ENCODE measurements at regions not wholly inside any gene's neighbourhood (a gene's known extent, or its start where the extent isn't known, plus 50 kb on each side); places are given as distances from the start of the nearest gene placed in this dataset.

- 0% methylated on average over 3 of the region's 3 CpGs for WGBS (ENCODE audit: low lambda C conversion rate)
- intact Hi-C loops (cut with micrococcal nuclease; ENCODE audit: unreplicated experiment) = no loop called here
- FAIRE-seq = no peak
These were observed 53.2 kb upstream of the PKP2 start for GRCh38 chr12:32949815-32950214.

More at GRCh38 chr12:32949815-32950214, 53.2 kb upstream of the PKP2 start:
- Histone ChIP-seq H4K20me1 (ENCODE audit: insufficient read depth, low read length) (no peaks in the 10 kb centered on the region), H3K4me1 (ENCODE audit: insufficient read depth, low read length) (no peaks in the 10 kb centered on the region), H3K27me3 (ENCODE audit: control insufficient read depth in 1 of 2, insufficient read depth in 2 of 2, low read length in 2 of 2) (no peaks in the 10 kb centered on the region), H3K27ac (ENCODE audit: extremely low read length, insufficient read depth, low read length) (no peak overlapping the region), H3K79me2 (ENCODE audit: insufficient read depth, low read length) (no peaks in the 10 kb centered on the region), H3K4me2 (ENCODE audit: low read depth, low read length) (no peak overlapping the region), H2AFZ (ENCODE audit: low read length) (no peak overlapping the region), H3K9me3 (ENCODE audit: low read length) (no peaks in the 10 kb centered on the region), H3K36me3 (replicated peaks in 1 of 2; ENCODE audit: control insufficient read depth in 1 of 2, insufficient read depth in 2 of 2, low read length in 2 of 2) (no peaks in the 10 kb centered on the region), H3K9ac (ENCODE audit: insufficient read depth, low read depth, low read length) (no peak overlapping the region), H3K4me3 (replicated peaks in 1 of 3; ENCODE audit: insufficient read depth in 1 of 3, low read depth in 2 of 3, low read length in 3 of 3) (no peak overlapping the region)
- DNase-seq (ENCODE audit: low spot score) (no peak), ATAC-seq (no peak)
- ChIA-PET CTCF (ENCODE audit: low intra/inter-chr PET ratio, low total read pairs) (no interaction called here), POLR2A (no interaction called here)
- BruUV-seq (replicated peaks) = no TSS peak
- in situ Hi-C loops (cut with HindIII; ENCODE audit: extremely low pct_ligation_motif_present, low pct_unique_long_range_greater_than_20kb) = loop anchor here (25.0 kb wide), 2 partner anchors 1062 to 1262 kb away; partner anchors contain the start of gene ALG10
- TF ChIP-seq ZNF232 (CRISPR knock-in tag; IDR thresholded peaks at IDR 0.05; ENCODE audit: borderline replicate concordance) (no peak), ZNF337 (CRISPR knock-in tag; IDR thresholded peaks at IDR 0.05; ENCODE audit: borderline replicate concordance, low read depth) (no peak), FOXJ3 (CRISPR knock-in tag; IDR thresholded peaks at IDR 0.05; ENCODE audit: borderline replicate concordance) (no peak), ZNF3 (CRISPR knock-in tag; IDR thresholded peaks at IDR 0.05) (no peak), GABPB1 (CRISPR knock-in tag; IDR thresholded peaks at IDR 0.05) (no peak), KLF12 (CRISPR knock-in tag; IDR thresholded peaks at IDR 0.05; ENCODE audit: borderline replicate concordance) (no peak), HNRNPL (IDR thresholded peaks at IDR 0.05; ENCODE audit: low read depth, low read length) (no peak), ELF1 (CRISPR knock-in tag; IDR thresholded peaks at IDR 0.05) (no peak), ZNF205 (CRISPR knock-in tag; IDR thresholded peaks at IDR 0.05) (no peak), ZNF354B (CRISPR knock-in tag; IDR thresholded peaks at IDR 0.05) (no peak), ETS1 (CRISPR knock-in tag; IDR thresholded peaks at IDR 0.05) (no peak), PAX8 (CRISPR knock-in tag; IDR thresholded peaks at IDR 0.05; ENCODE audit: borderline replicate concordance) (no peak), SMARCC2 (IDR thresholded peaks at IDR 0.05) (no peak), EEA1 (CRISPR knock-in tag; IDR thresholded peaks at IDR 0.05; ENCODE audit: borderline replicate concordance) (no peak), KDM4B (CRISPR knock-in tag; IDR thresholded peaks at IDR 0.05) (no peak), STAG1 (CRISPR knock-in tag; IDR thresholded peaks at IDR 0.05) (no peak), MXI1 (IDR thresholded peaks at IDR 0.05; ENCODE audit: borderline replicate concordance, low read depth, low read length) (no peak), DMTF1 (CRISPR knock-in tag; IDR thresholded peaks at IDR 0.05) (no peak)
- TF ChIP-seq, protein P1, sequence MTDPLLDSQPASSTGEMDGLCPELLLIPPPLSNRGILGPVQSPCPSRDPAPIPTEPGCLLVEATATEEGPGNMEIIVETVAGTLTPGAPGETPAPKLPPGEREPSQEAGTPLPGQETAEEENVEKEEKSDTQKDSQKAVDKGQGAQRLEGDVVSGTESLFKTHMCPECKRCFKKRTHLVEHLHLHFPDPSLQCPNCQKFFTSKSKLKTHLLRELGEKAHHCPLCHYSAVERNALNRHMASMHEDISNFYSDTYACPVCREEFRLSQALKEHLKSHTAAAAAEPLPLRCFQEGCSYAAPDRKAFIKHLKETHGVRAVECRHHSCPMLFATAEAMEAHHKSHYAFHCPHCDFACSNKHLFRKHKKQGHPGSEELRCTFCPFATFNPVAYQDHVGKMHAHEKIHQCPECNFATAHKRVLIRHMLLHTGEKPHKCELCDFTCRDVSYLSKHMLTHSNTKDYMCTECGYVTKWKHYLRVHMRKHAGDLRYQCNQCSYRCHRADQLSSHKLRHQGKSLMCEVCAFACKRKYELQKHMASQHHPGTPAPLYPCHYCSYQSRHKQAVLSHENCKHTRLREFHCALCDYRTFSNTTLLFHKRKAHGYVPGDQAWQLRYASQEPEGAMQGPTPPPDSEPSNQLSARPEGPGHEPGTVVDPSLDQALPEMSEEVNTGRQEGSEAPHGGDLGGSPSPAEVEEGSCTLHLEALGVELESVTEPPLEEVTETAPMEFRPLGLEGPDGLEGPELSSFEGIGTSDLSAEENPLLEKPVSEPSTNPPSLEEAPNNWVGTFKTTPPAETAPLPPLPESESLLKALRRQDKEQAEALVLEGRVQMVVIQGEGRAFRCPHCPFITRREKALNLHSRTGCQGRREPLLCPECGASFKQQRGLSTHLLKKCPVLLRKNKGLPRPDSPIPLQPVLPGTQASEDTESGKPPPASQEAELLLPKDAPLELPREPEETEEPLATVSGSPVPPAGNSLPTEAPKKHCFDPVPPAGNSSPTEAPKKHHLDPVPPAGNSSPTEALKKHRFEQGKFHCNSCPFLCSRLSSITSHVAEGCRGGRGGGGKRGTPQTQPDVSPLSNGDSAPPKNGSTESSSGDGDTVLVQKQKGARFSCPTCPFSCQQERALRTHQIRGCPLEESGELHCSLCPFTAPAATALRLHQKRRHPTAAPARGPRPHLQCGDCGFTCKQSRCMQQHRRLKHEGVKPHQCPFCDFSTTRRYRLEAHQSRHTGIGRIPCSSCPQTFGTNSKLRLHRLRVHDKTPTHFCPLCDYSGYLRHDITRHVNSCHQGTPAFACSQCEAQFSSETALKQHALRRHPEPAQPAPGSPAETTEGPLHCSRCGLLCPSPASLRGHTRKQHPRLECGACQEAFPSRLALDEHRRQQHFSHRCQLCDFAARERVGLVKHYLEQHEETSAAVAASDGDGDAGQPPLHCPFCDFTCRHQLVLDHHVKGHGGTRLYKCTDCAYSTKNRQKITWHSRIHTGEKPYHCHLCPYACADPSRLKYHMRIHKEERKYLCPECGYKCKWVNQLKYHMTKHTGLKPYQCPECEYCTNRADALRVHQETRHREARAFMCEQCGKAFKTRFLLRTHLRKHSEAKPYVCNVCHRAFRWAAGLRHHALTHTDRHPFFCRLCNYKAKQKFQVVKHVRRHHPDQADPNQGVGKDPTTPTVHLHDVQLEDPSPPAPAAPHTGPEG (CRISPR knock-in tag; IDR thresholded peaks at IDR 0.05) = no peak
